HEK293 (cell line): ENCODE measurements at regions not wholly inside any gene's neighbourhood (a gene's known extent, or its start where the extent isn't known, plus 50 kb on each side); places are given as distances from the start of the nearest gene placed in this dataset.

Source experiments
- CTCF ChIA-PET: fragments of 350-600 bp; formaldehyde crosslinking; extraction: SDS; loops from one replicate; lab custom pipeline; 2021; ENCODE audit warnings: antibody characterized with exemption; lab: Yijun Ruan, JAX
- POLR2A ChIA-PET: fragments of 300-600 bp; formaldehyde crosslinking; extraction: SDS; loops from one replicate; lab custom pipeline; 2020; ENCODE audit warnings: antibody characterized with exemption, inconsistent platforms; lab: Yijun Ruan, JAX
- H3K27ac ChIP-seq: fragments of 200-500 bp; sonication (Bioruptor generic); 2 replicates; pipeline ENCODE4 v1.5.1; 2014; ENCODE audit warnings: low read depth, low read length, control low read depth, inconsistent platforms; ENCODE audit errors: extremely low read depth
- H3K36me3 ChIP-seq, 2 experiments: fragments of 200-500 bp in 1 of 2; sonication (Bioruptor generic) in 1 of 2; 1 replicate in 1 of 2; 2 replicates in 1 of 2; pipeline ENCODE4 v1.5.1; 2014 to 2017; ENCODE audit warnings: inconsistent platforms in 2 of 2, low read length in 2 of 2; ENCODE audit not compliant: control insufficient read depth in 2 of 2, insufficient read depth in 1 of 2
- H3K4me1 ChIP-seq: fragments of 200-500 bp; sonication (Bioruptor generic); 2 replicates; pipeline ENCODE4 v1.5.1; 2014; ENCODE audit warnings: mild to moderate bottlenecking, low read length, inconsistent platforms; ENCODE audit not compliant: control insufficient read depth, insufficient read depth
- H3K4me3 ChIP-seq: 2 replicates; pipeline ENCODE4 v1.5.1; 2011; ENCODE audit warnings: low read depth, mild to moderate bottlenecking, control low read depth, low read length, moderate library complexity
- H3K9me3 ChIP-seq: fragments of 200-500 bp; sonication (Bioruptor generic); 2 replicates; pipeline ENCODE4 v1.5.1; 2014; ENCODE audit warnings: low read depth, low read length, inconsistent platforms; ENCODE audit not compliant: control insufficient read depth, insufficient read depth
- GLIS2 ChIP-seq: fragments of 450-650 bp; formaldehyde crosslinking; IDR thresholded peaks from 2 replicates; pipeline ENCODE4 v1.5.1; 2016; ENCODE audit warnings: missing biosample characterization, missing genetic modification characterization
- SP2 ChIP-seq: fragments of 450-650 bp; formaldehyde crosslinking; IDR thresholded peaks from 2 replicates; pipeline ENCODE4 v1.5.1; 2016; ENCODE audit warnings: missing biosample characterization, missing genetic modification characterization
- ZBTB20 ChIP-seq: fragments of 450-650 bp; formaldehyde crosslinking; IDR thresholded peaks from 2 replicates; pipeline ENCODE4 v1.5.1; 2016; ENCODE audit warnings: missing biosample characterization, missing genetic modification characterization
- ZFP37 ChIP-seq: fragments of 450-650 bp; formaldehyde crosslinking; IDR thresholded peaks from 2 replicates; pipeline ENCODE4 v1.5.1; 2016; ENCODE audit warnings: missing biosample characterization, missing genetic modification characterization
- ZNF132 ChIP-seq: fragments of 450-650 bp; formaldehyde crosslinking; IDR thresholded peaks from 2 replicates; pipeline ENCODE4 v1.5.1; 2017; ENCODE audit warnings: missing biosample characterization, missing genetic modification characterization, borderline replicate concordance
- ZNF157 ChIP-seq: fragments of 450-650 bp; formaldehyde crosslinking; IDR thresholded peaks from 2 replicates; pipeline ENCODE4 v1.5.1; 2016; ENCODE audit warnings: missing biosample characterization, missing genetic modification characterization
- ZNF19 ChIP-seq: fragments of 450-650 bp; formaldehyde crosslinking; IDR thresholded peaks from 2 replicates; pipeline ENCODE4; 2016; ENCODE audit warnings: missing biosample characterization, missing genetic modification characterization, low read depth
- ZNF394 ChIP-seq: fragments of 450-650 bp; formaldehyde crosslinking; IDR thresholded peaks from 2 replicates; pipeline ENCODE4 v1.5.1; 2016; ENCODE audit warnings: missing biosample characterization, missing genetic modification characterization, mild to moderate bottlenecking, moderate library complexity, borderline replicate concordance
- ZNF560 ChIP-seq: fragments of 450-650 bp; formaldehyde crosslinking; IDR thresholded peaks from 2 replicates; pipeline ENCODE4 v1.5.1; 2017; ENCODE audit warnings: missing biosample characterization, missing genetic modification characterization, borderline replicate concordance
- ZNF585B ChIP-seq: fragments of 450-650 bp; formaldehyde crosslinking; IDR thresholded peaks from 2 replicates; pipeline ENCODE4 v1.5.1; 2016; ENCODE audit warnings: missing biosample characterization, missing genetic modification characterization
- ZNF623 ChIP-seq: fragments of 450-650 bp; formaldehyde crosslinking; IDR thresholded peaks from 2 replicates; pipeline ENCODE4 v1.5.1; 2016; ENCODE audit warnings: missing biosample characterization, missing genetic modification characterization
- ZNF624 ChIP-seq: fragments of 450-650 bp; formaldehyde crosslinking; IDR thresholded peaks from 2 replicates; pipeline ENCODE4 v1.5.1; 2017; ENCODE audit warnings: missing biosample characterization, missing genetic modification characterization
- ZNF629 ChIP-seq: fragments of 450-650 bp; formaldehyde crosslinking; IDR thresholded peaks from 2 replicates; pipeline ENCODE4 v1.5.1; 2017; ENCODE audit warnings: missing biosample characterization, missing genetic modification characterization
- ZNF658 ChIP-seq: fragments of 450-650 bp; formaldehyde crosslinking; IDR thresholded peaks from 2 replicates; pipeline ENCODE4; 2016; ENCODE audit warnings: missing biosample characterization, missing genetic modification characterization
- ZNF768 ChIP-seq: fragments of 450-650 bp; formaldehyde crosslinking; IDR thresholded peaks from 2 replicates; pipeline ENCODE4 v1.5.1; 2018; ENCODE audit warnings: missing biosample characterization, mild to moderate bottlenecking, missing genetic modification characterization
- TF ChIP-seq, protein P1 (sequence below): fragments of 450-650 bp; formaldehyde crosslinking; optimal IDR thresholded peaks from 2 replicates; pipeline ENCODE3; 2016; ENCODE audit warnings: missing biosample characterization, mild to moderate bottlenecking, missing genetic modification characterization
- TF ChIP-seq, protein P2 (sequence below): fragments of 450-650 bp; IDR thresholded peaks from 2 replicates; pipeline ENCODE4 v1.5.1; 2018; ENCODE audit warnings: missing biosample characterization, missing genetic modification characterization
- TF ChIP-seq, protein P3 (sequence below): fragments of 450-650 bp; formaldehyde crosslinking; IDR thresholded peaks from 2 replicates; pipeline ENCODE4 v1.5.1; 2016; ENCODE audit warnings: missing biosample characterization, missing genetic modification characterization, low read depth
- TF ChIP-seq, protein P4 (sequence below): fragments of 450-650 bp; formaldehyde crosslinking; IDR thresholded peaks from 2 replicates; pipeline ENCODE4 v1.5.1; 2016; ENCODE audit warnings: missing biosample characterization, missing genetic modification characterization
- TF ChIP-seq, protein P5 (sequence below): fragments of 450-650 bp; formaldehyde crosslinking; IDR thresholded peaks from 2 replicates; pipeline ENCODE4 v1.5.1; 2016; ENCODE audit warnings: missing biosample characterization, missing genetic modification characterization

DNA sequence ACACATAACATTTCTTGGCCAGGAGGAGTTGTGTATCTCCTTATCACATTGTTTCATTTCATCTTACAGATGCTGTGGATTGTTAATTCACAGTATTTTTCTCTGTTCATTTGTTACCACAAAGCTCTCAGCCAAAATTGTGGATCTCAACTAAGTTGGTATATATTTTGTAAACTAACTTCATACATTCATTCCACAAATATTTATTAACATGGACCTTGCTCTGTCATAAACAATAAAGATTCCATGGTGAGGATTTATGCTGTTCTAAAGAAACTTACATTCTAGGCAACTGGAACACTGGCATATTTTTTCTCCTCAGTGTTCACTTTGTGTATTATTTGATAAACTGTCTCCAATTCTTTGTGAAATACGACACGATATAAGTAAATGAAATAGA lies 268.8 kb downstream of the CNTN3 start:
- ChIA-PET CTCF (interaction anchor here (0.7 kb wide), 1 partner anchor 170 kb away, joined by 3 read pairs; no protein-coding TSS in a partner anchor), POLR2A (no interaction called here)
- Histone ChIP-seq H3K4me3 (no peak overlapping the region), H3K27ac (no peak overlapping the region), H3K4me1 (no peaks in the 10 kb centered on the region), H3K9me3 (no peaks in the 10 kb centered on the region), H3K36me3 (no peaks in the 10 kb centered on the region)
- TF ChIP-seq, protein P1, sequence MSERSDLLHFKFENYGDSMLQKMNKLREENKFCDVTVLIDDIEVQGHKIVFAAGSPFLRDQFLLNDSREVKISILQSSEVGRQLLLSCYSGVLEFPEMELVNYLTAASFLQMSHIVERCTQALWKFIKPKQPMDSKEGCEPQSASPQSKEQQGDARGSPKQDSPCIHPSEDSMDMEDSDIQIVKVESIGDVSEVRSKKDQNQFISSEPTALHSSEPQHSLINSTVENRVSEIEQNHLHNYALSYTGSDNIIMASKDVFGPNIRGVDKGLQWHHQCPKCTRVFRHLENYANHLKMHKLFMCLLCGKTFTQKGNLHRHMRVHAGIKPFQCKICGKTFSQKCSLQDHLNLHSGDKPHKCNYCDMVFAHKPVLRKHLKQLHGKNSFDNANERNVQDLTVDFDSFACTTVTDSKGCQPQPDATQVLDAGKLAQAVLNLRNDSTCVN (tag by site-specific recombination) = no peak
- no peak for TF ChIP-seq GLIS2
- TF ChIP-seq ZNF132 = no peak
- no peak for TF ChIP-seq ZNF19 (tag by site-specific recombination)

DNA sequence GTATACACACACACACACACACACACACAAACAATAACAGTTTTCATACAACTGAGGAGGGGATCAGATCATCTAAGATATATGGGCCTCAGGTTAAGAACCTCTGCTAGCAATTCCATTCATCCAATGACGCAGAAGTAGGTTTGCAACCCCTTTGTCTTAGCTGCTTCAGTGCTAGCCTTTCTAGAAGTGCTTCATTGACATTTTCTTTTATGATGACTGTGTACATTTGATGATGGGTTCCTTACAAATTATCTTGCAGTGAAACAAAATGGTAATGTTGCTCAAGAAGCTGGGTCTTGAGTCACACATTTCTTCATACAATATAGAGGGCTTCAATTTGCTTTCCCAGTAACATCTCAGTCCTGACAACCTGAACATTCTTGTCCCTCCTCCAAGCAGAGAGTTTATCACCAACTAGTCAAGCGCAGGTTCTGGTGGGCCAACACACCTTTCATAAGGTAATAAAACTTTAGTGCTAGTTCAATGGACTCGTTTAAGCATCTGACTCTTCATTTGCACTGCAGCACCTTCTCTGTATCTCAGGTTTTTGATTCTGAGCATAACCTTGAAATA lies 269.5 kb downstream of the CNTN3 start:
- H3K4me1 ChIP-seq = no peaks in the 10 kb centered on the region
- ChIA-PET CTCF (interaction anchor here (0.7 kb wide), 1 partner anchor 171 kb away, joined by 3 read pairs; no protein-coding TSS in a partner anchor), POLR2A (no interaction called here)
- H3K36me3 ChIP-seq = no peaks in the 10 kb centered on the region
- H3K27ac ChIP-seq = no peak overlapping the region
- H3K4me3 ChIP-seq = no peak overlapping the region
- no peaks in the 10 kb centered on the region for H3K9me3 ChIP-seq
- TF ChIP-seq ZNF560 (tag by site-specific recombination) (no peak), ZNF768 (tag by site-specific recombination) (no peak), ZNF629 (tag by site-specific recombination) (no peak), ZNF585B (tag by site-specific recombination) (no peak), ZNF623 (tag by site-specific recombination) (no peak), ZNF157 (no peak), ZNF624 (tag by site-specific recombination) (no peak), ZNF394 (tag by site-specific recombination) (no peak), SP2 (no peak), ZBTB20 (tag by site-specific recombination) (no peak), ZNF658 (tag by site-specific recombination) (no peak), ZFP37 (tag by site-specific recombination) (no peak)
- TF ChIP-seq, protein P2, sequence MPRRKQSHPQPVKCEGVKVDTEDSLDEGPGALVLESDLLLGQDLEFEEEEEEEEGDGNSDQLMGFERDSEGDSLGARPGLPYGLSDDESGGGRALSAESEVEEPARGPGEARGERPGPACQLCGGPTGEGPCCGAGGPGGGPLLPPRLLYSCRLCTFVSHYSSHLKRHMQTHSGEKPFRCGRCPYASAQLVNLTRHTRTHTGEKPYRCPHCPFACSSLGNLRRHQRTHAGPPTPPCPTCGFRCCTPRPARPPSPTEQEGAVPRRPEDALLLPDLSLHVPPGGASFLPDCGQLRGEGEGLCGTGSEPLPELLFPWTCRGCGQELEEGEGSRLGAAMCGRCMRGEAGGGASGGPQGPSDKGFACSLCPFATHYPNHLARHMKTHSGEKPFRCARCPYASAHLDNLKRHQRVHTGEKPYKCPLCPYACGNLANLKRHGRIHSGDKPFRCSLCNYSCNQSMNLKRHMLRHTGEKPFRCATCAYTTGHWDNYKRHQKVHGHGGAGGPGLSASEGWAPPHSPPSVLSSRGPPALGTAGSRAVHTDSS (tag by site-specific recombination) = no peak
- TF ChIP-seq, protein P3, sequence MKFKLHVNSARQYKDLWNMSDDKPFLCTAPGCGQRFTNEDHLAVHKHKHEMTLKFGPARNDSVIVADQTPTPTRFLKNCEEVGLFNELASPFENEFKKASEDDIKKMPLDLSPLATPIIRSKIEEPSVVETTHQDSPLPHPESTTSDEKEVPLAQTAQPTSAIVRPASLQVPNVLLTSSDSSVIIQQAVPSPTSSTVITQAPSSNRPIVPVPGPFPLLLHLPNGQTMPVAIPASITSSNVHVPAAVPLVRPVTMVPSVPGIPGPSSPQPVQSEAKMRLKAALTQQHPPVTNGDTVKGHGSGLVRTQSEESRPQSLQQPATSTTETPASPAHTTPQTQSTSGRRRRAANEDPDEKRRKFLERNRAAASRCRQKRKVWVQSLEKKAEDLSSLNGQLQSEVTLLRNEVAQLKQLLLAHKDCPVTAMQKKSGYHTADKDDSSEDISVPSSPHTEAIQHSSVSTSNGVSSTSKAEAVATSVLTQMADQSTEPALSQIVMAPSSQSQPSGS = no peak
- TF ChIP-seq, protein P4, sequence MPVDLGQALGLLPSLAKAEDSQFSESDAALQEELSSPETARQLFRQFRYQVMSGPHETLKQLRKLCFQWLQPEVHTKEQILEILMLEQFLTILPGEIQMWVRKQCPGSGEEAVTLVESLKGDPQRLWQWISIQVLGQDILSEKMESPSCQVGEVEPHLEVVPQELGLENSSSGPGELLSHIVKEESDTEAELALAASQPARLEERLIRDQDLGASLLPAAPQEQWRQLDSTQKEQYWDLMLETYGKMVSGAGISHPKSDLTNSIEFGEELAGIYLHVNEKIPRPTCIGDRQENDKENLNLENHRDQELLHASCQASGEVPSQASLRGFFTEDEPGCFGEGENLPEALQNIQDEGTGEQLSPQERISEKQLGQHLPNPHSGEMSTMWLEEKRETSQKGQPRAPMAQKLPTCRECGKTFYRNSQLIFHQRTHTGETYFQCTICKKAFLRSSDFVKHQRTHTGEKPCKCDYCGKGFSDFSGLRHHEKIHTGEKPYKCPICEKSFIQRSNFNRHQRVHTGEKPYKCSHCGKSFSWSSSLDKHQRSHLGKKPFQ = no peak
- TF ChIP-seq, protein P5, sequence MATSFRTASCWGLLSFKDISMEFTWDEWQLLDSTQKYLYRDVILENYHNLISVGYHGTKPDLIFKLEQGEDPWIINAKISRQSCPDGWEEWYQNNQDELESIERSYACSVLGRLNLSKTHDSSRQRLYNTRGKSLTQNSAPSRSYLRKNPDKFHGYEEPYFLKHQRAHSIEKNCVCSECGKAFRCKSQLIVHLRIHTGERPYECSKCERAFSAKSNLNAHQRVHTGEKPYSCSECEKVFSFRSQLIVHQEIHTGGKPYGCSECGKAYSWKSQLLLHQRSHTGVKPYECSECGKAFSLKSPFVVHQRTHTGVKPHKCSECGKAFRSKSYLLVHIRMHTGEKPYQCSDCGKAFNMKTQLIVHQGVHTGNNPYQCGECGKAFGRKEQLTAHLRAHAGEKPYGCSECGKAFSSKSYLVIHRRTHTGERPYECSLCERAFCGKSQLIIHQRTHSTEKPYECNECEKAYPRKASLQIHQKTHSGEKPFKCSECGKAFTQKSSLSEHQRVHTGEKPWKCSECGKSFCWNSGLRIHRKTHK = no peak
